Fibroblast of peridontal ligament (primary cell): ENCODE measurements at regions not wholly inside any gene's neighbourhood (a gene's known extent, or its start where the extent isn't known, plus 50 kb on each side); places are given as distances from the start of the nearest gene placed in this dataset.

Experiments used
- DNase-seq: peaks from one replicate; pipeline ENCODE4 v3.0.0-alpha.2; 2010; ENCODE audit errors: extremely low read depth

GRCh38 chr12:97274386-97274785, 188.2 kb upstream of the RMST start:
- no peak for DNase-seq

GRCh38 chr12:97275256-97275655, 187.3 kb upstream of the RMST start:
- no peak for DNase-seq

GRCh38 chr12:97275728-97276590, 186.6 kb upstream of the RMST start:
- no peak for DNase-seq

- DNase-seq, result no peak
Observed at GRCh38 chr12:97276661-97277429, 185.8 kb upstream of the RMST start.

GRCh38 chr12:97283297-97283696, 179.3 kb upstream of the RMST start:
- DNase-seq, result no peak

GRCh38 chr12:97288531-97288930, 174.1 kb upstream of the RMST start:
- no peak for DNase-seq

- no peak for DNase-seq
Observed at GRCh38 chr12:97292588-97292987, 170.0 kb upstream of the RMST start.

- DNase-seq, result no peak
Observed at GRCh38 chr12:97293541-97293940, 169.1 kb upstream of the RMST start.

GRCh38 chr12:97299847-97300246, 162.8 kb upstream of the RMST start:
- DNase-seq, result no peak

GRCh38 chr12:97300431-97300830, 162.2 kb upstream of the RMST start:
- no peak for DNase-seq

- no peak for DNase-seq
Observed at GRCh38 chr12:97300891-97301290, 161.7 kb upstream of the RMST start.

- DNase-seq, result no peak
Observed at GRCh38 chr12:97301576-97301975, 161.0 kb upstream of the RMST start.

GRCh38 chr12:97305651-97306050, 157.0 kb upstream of the RMST start:
- DNase-seq, result no peak

GRCh38 chr12:97306147-97306546, 156.5 kb upstream of the RMST start:
- no peak for DNase-seq

GRCh38 chr12:97308576-97309198, 153.9 kb upstream of the RMST start:
- peak; percentile 69 for DNase-seq

- DNase-seq, result no peak
Observed at GRCh38 chr12:97309921-97310320, 152.7 kb upstream of the RMST start.

- DNase-seq, result no peak
Observed at GRCh38 chr12:97312570-97313135, 150.0 kb upstream of the RMST start.

- no peak for DNase-seq
Observed at GRCh38 chr12:97313471-97314190, 149.0 kb upstream of the RMST start.

GRCh38 chr12:97316321-97316720, 146.3 kb upstream of the RMST start:
- no peak for DNase-seq

- DNase-seq, result no peak
Observed at GRCh38 chr12:97321621-97322020, 141.0 kb upstream of the RMST start.

GRCh38 chr12:97322388-97322787, 140.2 kb upstream of the RMST start:
- DNase-seq, result no peak

GRCh38 chr12:97323154-97323553, 139.4 kb upstream of the RMST start:
- no peak for DNase-seq
